Mesothelial cell of epicardium (in vitro differentiated cells): ENCODE measurements at regions not wholly inside any gene's neighbourhood (a gene's known extent, or its start where the extent isn't known, plus 50 kb on each side); places are given as distances from the start of the nearest gene placed in this dataset.

ENCODE experiments used
- DNase-seq, 2 experiments: peaks; one replicate each; pipeline ENCODE4 v3.0.0; 2021; ENCODE audit warnings: low spot score in 2 of 2; ENCODE audit not compliant: unreplicated experiment in 2 of 2
- H3K27ac Mint-ChIP-seq: 2 replicates; pipeline ENCODE4 v1.8.0; 2021; ENCODE audit warnings: mixed read lengths
- H3K27me3 Mint-ChIP-seq: 2 replicates; pipeline ENCODE4 v1.8.0; 2021; ENCODE audit warnings: low read depth, mixed read lengths
- H3K36me3 Mint-ChIP-seq: 2 replicates; pipeline ENCODE4 v1.8.0; 2021; ENCODE audit warnings: mixed read lengths
- H3K4me1 Mint-ChIP-seq: 2 replicates; pipeline ENCODE4 v1.8.0; 2021; ENCODE audit warnings: mixed read lengths
- H3K4me3 Mint-ChIP-seq: 2 replicates; pipeline ENCODE4 v1.8.0; 2021; ENCODE audit warnings: mild to moderate bottlenecking, moderate library complexity, mixed read lengths
- H3K9me3 Mint-ChIP-seq: 2 replicates; pipeline ENCODE4 v1.8.0; 2021; ENCODE audit warnings: mixed read lengths
- CTCF ChIP-seq: fragments of 200-600 bp; sonication (generic); IDR thresholded peaks from one replicate; pipeline ENCODE4 v1.5.0; 2021; ENCODE audit warnings: antibody characterized with exemption; ENCODE audit not compliant: unreplicated experiment

DNA sequence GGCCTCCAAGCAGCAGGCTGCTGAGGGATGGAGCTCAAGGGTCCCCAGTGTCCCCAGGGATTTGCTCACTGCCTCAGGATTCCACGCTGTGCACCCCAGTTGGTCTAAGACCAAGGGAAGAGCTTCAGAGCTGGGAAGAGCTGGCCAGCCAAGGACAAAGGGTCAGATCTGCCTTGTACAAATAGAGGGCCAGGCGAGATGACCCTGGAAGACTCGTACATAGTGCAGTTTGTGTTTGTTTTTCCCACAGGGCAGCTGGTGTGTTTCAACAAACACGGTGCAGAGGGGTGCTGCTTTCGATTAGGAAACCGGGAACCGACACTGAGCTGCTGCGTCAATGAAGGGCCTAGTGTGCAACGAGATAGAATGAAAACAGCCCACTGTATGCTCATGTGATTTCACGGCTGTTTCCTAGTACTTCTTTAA is 56.1 kb upstream of the TRPM1 start:
- H3K9me3 Mint-ChIP-seq = peaks cover 5% of the 10 kb centered on the region
- no peak overlapping the region for H3K4me3 Mint-ChIP-seq
- no peak for DNase-seq
- no peak overlapping the region for H3K27ac Mint-ChIP-seq
- H3K27me3 Mint-ChIP-seq = no peaks in the 10 kb centered on the region
- no peak for TF ChIP-seq CTCF
- peaks cover 15% of the 10 kb centered on the region for H3K4me1 Mint-ChIP-seq
- H3K36me3 Mint-ChIP-seq = peaks cover 2% of the 10 kb centered on the region

GRCh38 chr15:31158858-31159569 is 57.5 kb upstream of the TRPM1 start:
- Mint-ChIP-seq H3K27ac (no peak overlapping the region), H3K9me3 (peaks cover 5% of the 10 kb centered on the region), H3K4me1 (peaks cover 27% of the 10 kb centered on the region), H3K36me3 (peaks cover 2% of the 10 kb centered on the region), H3K4me3 (no peak overlapping the region), H3K27me3 (no peaks in the 10 kb centered on the region)
- TF ChIP-seq CTCF = no peak
- no peak for DNase-seq

DNA sequence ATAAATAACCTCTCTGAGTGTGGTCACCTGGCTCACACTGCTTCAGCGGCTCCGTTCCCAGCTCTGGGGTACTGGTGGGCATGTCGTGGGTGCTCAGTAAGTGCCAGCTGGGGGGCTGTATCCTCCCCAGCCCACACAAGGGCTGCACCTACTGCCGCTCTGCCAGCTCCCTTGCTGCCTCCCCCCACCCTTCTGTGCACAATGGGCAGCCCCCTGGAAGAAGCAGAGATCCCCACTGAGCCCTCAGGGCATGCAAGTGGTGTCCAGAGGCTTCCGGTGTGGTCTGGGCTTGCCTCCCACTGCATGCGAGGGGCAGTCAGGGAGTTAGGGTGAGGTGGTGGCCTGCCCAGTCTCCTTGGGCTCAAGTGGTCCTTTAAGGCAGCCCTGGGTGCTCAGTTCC is 58.3 kb upstream of the TRPM1 start:
- Mint-ChIP-seq H3K27me3 (no peaks in the 10 kb centered on the region), H3K36me3 (peaks cover 2% of the 10 kb centered on the region), H3K9me3 (peaks cover 5% of the 10 kb centered on the region), H3K27ac (no peak overlapping the region), H3K4me3 (no peak overlapping the region), H3K4me1 (peaks cover 27% of the 10 kb centered on the region)
- no peak for TF ChIP-seq CTCF
- DNase-seq = no peak

GRCh38 chr15:31160297-31160696 is 58.8 kb upstream of the TRPM1 start:
- Mint-ChIP-seq H3K27ac (no peak overlapping the region), H3K4me3 (no peak overlapping the region), H3K4me1 (peaks cover 27% of the 10 kb centered on the region), H3K36me3 (peaks cover 2% of the 10 kb centered on the region), H3K27me3 (no peaks in the 10 kb centered on the region), H3K9me3 (peaks cover 5% of the 10 kb centered on the region)
- no peak for DNase-seq
- no peak for TF ChIP-seq CTCF

GRCh38 chr15:31160740-31161495 is 59.4 kb upstream of the TRPM1 start:
- peaks cover 27% of the 10 kb centered on the region for H3K4me1 Mint-ChIP-seq
- no peaks in the 10 kb centered on the region for H3K27me3 Mint-ChIP-seq
- TF ChIP-seq CTCF = no peak
- H3K9me3 Mint-ChIP-seq = peaks cover 5% of the 10 kb centered on the region
- H3K36me3 Mint-ChIP-seq = peaks cover 2% of the 10 kb centered on the region
- no peak overlapping the region for H3K4me3 Mint-ChIP-seq
- DNase-seq = no peak
- no peak overlapping the region for H3K27ac Mint-ChIP-seq
